Stimulated activated CD4-positive, alpha-beta T cell treated with anti-CD3 and anti-CD28 coated beads, Interleukin-2, amount 100 ng/mL, for 24 hours (primary cell): ENCODE measurements at regions not wholly inside any gene's neighbourhood (a gene's known extent, or its start where the extent isn't known, plus 50 kb on each side); places are given as distances from the start of the nearest gene placed in this dataset.

Experiments
- DNase-seq, 2 donors: peaks; one replicate each; pipeline ENCODE4 v3.0.0-alpha.2; 2020

DNA sequence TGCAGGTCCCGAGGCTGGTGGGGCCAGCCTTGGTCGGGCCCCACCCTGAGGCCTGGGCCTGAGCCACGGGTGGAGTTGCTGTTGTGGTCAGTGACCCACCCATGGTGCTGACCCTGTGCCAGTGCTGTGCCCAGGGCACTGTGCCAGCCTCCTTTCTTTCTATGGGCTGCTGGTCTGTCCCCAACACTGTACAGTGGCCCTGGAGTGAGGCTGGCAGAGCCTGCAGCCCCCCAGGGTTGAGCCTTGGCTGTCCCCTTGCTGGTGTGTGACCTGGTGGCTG is 1235.7 kb downstream of the BRD1 start:
- DNase-seq = no peak

- DNase-seq = no peak
These were observed 1236.2 kb downstream of the BRD1 start for GRCh38 chr22:48591286-48592065.

- no peak for DNase-seq
These were observed 1237.8 kb downstream of the BRD1 start for GRCh38 chr22:48589901-48590300.

GRCh38 chr22:48588878-48589450 is 1238.7 kb downstream of the BRD1 start:
- no peak for DNase-seq

- no peak for DNase-seq
These were observed 1239.4 kb downstream of the BRD1 start for GRCh38 chr22:48588151-48588877.

DNA sequence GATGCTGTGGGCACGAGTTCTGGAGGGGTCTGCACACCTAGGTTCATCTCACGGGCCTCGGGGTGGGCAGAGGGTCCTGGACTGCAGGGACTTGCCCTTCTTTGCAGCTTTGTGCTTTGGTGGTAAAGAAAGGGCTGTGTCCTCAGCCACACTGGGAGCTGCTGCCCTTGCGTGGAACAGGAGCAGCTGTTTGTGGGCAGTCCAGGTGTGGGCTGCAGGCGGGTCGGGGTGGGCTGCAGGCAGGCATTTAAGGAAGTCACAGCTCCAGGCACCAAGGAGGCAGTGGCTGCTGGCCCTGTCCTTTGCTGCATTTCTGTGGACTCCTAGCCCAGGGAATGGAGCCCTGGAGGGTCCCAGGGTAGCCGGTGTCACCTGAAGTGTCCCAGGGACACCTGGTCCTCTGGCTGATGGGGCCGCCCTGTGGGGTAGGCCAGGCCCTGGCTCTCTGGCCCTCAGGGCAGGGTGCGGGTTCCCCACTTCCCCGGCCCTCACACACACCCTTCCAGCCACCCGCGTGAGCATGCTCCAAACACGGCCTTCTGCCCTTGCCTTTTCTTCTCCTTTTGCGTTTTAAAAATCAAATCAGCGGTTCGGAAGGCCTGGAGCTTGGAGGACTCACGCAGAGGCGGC is 1240.3 kb downstream of the BRD1 start:
- DNase-seq = no peak

GRCh38 chr22:48586799-48587185 is 1240.9 kb downstream of the BRD1 start:
- no peak for DNase-seq

DNA sequence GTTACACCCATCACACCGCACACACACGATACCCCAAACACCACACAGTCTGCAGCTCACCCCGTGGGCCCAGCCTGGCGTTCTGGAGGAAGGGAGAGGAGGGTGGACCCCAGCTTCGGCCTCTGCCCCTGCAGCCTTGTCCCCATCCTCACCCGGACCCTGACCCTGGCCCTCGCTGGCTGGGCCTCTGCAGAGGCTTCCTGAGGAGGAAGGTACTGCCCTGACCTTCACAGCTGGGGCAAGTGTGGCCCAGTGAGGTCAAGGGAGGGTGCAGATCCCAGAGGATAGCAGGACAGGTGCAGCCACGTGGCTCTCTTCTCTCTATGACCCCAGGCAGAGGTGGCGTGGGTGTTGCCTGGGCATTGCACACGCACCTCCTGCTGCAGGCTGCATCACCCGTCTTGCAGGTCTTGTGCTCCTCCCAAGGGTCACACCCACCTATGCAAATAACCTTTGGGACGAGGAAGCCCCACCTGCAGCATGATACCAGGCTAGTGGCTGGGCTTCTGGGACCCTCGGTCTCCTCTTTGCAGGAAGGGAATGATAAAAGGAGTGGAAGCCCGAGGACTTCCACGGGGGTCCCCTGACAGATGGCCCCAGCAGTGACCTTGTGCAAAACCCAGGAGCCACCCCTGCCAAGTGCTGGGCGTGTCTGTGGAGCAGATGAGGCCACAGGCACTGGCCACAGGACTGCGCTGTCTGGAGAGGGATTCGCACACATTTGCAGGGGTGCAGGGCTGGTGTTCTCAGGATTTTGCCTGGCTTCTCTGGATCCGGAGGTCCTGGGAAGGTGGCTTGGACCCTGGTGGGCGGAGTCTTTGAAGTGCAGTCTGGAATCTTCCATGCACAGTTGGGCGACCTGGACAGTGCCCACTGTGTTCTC is 1241.5 kb downstream of the BRD1 start:
- DNase-seq = no peak

- no peak for DNase-seq
These were observed 1243.5 kb downstream of the BRD1 start for GRCh38 chr22:48584170-48584569.

GRCh38 chr22:48581796-48582469 is 1245.7 kb downstream of the BRD1 start:
- DNase-seq = no peak

DNA sequence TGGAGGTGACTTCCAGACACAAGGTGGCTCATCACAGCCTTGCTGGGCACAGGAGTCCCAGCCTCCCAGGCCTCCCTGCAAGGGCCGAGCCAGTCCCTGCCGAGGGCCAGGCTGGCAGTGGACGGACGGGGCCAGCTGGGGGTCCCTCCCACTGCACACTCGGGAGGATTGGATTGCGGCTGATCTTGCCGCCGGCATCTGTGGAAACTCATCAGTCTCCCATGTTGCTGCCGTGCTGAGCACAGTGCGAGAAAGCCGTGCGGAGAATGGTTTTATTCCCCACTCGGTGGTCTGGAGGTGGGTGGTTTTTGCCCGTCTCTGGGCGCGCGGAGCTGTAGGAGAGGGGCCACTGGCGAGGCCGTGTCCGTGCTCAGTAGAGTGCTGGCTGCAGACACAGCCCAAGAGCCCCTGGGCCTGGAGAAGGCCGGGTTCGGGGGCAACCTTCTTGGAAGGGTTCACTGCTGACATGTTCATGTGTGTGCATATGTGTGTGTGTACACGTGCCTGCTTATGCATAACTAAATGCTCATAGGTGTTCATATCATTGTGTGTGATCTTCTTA is 1246.4 kb downstream of the BRD1 start:
- DNase-seq = no peak

- no peak for DNase-seq
These were observed 1247.1 kb downstream of the BRD1 start for GRCh38 chr22:48580481-48580970.

GRCh38 chr22:48579928-48580309 is 1247.8 kb downstream of the BRD1 start:
- DNase-seq = no peak

DNA sequence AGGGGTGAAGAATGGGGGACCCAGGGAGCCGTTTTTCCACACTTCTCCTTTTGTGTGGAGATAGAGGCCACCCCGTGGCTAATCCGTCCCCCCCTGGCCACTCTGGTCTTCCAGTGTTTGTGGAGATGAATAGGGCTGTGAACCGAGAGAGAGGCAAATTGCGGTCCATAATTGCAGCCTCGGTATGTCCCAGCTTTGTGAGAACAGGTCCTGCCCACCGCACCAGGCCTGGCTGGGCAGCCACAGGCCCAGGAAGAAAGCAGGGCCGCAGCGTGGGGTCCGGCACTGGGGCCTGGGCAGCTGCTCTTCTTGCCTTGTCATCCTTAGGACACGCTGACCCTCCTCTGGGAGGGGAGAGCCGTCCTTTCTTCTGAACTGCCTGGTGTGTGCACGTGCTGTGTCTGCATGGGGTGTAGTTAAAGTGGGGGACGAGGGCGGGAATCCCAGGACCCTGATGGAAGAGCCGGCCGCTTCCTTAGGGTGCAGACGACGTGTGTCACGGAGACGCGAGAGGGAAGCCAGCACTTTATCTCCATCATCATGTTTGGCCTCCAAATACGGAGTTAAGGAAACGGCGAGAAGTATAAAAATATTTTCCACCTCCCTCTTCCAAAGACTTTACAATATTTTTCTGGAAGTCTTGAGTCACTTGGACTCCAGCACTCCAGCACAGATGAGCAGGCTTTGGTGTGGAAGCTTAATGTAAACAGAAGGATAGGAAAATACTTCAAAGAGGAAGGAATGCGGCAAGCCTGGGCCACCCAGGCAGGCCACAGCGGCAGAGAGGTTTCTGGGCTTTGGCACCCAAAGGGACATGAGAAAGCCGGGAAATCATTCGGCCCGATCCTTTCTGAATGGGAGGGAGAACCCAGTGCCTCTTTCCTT is 1248.4 kb downstream of the BRD1 start:
- DNase-seq = no peak

- DNase-seq = no peak
These were observed 1249.3 kb downstream of the BRD1 start for GRCh38 chr22:48578138-48579042.

- DNase-seq = no peak
These were observed 1250.0 kb downstream of the BRD1 start for GRCh38 chr22:48577691-48578090.

DNA sequence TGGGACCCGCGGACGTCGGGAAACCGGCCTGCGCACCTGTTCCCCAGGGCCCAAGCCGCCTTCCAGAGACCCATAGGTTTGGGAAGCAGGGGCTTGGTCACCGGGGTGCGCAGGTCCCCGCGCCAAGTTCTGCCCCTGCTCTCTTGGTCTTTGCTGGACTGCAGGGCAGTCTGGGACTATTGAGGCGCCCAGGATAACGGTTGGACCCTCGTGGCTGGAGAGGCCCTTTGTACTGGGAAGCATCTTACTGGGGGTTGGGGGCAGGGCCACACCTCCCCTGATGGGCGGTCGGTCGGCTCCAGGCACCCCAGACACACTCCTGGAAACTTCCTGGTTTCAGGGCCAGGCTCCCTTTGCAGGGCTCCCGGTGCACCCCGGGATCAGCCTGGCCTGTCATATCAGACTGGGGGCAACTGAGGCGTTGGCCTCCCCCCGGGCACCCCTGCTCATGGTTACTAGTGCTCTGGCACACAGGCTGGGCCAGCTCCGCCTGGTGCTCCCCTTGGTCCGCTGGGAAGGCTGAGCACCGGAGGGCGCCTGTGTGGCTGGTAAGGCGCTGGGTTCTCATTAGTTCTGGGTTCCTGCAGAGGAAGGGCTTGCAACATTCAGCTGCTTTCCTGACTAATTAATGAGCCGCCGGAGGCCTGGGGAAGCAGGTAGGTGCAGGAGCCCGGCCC is 1250.5 kb downstream of the BRD1 start:
- no peak for DNase-seq

DNA sequence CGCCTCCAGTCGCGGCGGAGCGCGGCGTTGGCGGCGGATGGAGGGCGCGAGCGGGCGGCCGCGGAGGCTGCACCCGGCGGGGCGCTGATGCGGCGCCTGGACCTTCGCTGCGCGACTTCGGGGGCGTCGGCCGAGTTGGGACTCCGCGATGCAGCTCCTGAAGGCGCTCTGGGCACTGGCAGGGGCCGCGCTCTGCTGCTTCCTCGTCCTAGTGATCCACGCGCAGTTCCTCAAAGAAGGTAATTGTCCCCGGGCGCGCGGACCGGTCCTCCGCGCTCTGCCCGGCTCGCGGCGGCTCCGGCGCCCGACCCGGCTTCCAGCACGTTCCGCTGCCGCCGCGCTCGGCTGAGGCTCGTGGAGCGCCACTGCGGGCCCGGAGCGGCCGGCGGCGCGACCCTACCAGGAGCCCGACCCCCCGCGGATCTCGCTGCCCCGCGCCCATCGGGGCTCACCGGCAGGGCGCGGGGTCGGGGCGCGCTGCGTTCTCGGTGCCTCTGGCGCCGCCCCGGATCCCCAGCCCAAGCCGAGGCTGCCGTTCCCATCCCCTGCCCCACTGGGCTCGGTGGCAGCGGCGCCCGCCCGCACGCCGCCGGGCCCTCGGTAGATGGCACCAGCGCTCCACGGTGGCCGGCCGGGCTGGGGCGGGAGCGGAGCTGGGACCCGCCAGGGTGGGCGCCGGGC is 1251.2 kb downstream of the BRD1 start:
- DNase-seq = peak in 1 of 2 donors; percentile 32
